ENCODE measurements at regions not wholly inside any gene's neighbourhood (a gene's known extent, or its start where the extent isn't known, plus 50 kb on each side); places are given as distances from the start of the nearest gene placed in this dataset.

DNA sequence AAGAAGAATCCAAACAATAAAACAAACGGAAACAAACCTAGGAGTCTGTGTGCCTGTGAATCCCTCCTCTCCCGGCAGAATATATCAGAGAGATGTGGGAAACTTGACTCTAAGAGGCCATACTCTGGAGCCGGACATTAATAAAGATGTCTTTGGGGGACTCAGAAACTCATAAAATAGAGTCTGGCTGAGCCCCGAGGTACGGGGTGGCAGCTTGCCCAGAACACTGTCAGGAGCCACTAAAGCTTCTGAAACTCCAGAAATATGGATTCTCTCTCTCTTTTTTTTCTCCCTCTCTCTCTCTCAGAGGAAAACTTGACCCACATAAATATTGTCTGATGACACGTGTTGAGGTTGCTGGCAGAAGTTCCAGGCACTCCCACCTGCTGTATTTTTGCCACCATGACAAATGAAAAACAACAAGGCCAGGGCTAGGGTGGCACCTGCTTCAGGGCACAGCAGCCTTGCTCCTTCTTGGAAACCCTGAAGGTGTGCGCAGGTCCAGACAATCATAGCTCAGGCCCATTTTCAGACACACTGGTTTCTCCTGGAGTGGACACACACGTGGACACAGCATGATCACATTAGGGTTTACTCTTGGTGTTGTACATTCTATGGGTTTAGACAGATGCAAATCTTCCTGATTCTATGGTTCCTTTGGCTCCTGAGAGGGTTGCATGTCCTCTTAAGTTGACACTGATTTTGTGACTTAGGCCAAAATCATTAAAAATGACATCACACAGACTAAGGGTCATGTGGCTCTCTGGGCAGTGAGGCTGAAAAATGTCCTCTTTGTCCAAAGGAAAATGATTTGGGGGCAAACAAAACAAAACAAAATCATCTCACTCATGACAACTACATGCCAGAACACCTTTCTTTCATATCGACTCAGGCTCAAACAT lies 282.6 kb upstream of the IRX3 start:
- DNase-seq = no peak

DNA sequence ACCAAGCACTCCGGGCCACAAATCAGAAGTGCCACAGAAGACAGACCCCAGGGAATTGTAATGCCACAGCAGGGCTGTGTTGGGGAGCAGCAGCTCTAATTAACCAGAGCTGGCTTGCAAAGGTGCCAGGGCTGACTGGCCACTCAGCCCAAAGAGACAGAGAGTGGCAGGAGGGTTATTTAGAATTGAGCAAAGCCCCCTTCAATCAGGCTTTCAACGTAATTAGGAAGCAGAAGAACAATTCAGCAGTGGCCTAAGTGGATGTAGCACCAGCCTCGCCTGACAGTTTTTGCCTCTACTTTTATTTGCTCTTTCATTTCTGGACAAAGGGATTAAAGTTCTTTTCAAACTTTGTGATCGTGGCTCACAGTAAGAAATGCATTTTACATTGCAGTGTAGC lies 278.3 kb upstream of the IRX3 start:
- DNase-seq = no peak

DNA sequence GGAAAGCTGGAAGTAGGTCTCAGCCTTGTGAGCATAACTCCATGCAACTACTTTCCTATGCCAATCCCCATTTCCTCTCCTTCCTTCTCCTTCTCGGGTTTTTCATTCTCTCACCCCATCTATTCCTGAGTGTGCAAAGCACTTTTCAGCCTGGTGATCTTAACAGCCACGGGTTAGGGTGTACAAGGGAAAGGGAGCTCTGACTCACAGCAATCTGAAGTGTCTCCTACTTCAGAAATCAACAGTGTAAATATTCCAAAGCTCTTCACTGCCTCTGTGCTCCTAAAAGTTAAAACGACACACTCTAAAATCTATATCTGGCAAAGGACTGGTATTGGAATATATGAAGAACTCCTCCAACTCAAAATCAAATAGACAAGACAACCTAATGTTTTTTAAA lies 268.0 kb upstream of the IRX3 start:
- DNase-seq = no peak

DNA sequence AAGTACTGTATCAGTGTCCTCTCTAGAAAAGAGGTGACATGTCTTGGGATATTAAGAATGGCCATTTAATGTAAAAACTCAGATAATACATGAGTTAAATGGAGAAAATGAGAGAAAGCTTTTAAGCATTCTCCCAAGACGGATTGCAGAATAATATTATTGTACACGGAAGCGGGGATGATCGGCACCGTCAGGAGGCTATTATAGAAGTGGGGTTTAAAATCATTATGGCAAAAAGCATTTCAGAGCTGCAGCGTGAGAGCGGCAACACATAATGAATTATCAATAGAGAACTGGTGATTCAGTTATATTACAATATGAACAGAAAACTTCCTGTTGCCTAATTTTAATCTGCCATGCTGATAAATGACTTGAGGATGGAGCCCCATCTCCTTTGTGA lies 261.7 kb upstream of the IRX3 start:
- no peak for DNase-seq

DNA sequence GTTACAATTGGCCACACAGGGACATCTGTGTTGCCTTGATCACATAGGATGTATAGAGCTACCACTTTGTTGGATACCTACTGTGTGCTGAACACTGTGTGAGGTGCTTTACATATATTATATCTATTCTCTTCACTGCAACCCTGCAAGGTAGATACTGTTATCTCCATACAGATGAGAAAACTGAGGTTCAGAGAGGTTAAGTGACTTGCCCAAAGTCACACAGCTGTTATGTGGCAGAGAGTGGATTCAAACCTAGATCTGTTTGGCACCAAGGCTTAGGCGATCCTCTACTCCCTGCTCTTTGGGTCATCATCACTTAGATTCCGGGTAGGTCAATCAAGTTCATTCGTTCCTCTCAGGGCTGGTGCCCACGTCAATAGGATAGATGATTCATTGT lies 260.5 kb upstream of the IRX3 start:
- no peak for DNase-seq

DNA sequence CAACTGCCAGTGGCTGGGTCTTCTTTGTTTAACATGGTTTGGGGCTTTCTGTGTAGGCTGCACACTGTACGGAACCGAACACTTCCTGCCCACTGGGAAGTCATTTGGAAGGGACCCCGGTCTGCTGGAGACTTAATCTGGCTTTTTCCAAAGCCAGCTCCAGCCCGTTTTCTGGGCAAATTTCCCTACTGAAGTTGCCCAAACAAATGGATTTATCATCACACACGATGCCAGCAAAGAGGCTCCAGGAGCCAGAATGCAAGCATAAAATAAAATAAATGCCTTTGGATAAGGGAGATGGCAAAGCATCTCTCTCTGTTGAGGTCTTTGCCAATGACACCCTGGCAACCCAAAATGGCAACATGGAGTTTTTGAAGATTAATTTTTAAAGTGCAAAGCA lies 259.9 kb upstream of the IRX3 start:
- DNase-seq = no peak

DNA sequence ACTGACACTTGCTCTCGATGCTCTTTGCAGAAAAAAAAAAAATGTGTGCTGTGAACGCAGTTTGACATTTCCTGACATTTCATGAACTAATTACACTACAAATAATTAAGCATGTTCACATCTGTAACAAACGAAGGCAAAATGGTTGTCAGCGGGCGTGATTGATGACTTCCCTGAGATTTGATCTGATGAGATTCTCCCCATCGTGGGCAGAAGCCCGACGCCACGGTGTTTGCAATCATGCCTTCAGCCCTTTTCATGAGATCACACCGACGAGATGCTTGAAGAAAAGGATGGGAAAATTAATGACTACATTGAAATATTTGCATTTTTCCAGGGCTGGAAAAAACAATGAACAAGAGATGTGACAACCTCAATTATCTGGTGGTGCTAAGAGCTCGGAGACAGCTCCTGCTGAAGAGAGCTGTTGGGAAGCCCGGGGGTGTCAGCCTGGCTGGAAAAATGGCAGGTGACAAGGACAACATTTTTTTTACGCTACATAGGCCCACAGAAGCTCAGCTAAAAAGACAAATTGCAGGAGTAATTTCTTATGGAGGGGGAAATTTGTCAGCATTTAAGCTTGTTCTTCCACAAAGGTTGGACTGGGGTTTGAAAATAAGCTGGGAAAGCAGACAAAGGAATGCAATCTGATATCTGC lies 259.4 kb upstream of the IRX3 start:
- no peak for DNase-seq

DNA sequence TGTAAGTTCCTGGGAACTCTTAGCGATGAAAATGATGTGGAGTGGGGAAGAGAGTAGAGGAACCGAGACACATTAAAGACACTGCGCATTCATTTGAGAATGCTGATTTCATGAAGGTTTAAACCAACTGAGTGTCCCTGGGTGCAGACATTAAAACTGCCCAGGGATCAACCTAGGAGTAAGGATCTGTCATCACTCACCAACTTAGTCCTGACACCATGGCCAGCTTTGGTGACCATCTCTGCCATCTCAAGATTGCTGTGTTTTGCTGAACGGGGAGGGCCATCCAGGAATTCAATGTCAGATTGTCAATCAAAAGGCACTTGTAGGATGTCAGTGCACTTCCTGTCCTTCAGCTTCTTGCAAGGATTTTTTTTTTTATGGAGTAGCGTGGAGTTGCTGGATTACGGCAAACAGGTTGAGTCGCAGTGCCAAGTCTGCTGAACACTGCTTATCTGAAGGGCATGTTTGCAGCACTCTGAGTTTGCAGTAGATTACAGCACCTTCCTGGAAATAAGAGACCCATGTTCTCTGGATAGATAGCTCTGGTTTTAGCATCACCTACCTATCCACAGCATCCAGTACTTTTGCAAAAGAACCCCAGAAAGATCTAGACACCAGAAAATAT lies 258.1 kb upstream of the IRX3 start:
- DNase-seq = no peak

DNA sequence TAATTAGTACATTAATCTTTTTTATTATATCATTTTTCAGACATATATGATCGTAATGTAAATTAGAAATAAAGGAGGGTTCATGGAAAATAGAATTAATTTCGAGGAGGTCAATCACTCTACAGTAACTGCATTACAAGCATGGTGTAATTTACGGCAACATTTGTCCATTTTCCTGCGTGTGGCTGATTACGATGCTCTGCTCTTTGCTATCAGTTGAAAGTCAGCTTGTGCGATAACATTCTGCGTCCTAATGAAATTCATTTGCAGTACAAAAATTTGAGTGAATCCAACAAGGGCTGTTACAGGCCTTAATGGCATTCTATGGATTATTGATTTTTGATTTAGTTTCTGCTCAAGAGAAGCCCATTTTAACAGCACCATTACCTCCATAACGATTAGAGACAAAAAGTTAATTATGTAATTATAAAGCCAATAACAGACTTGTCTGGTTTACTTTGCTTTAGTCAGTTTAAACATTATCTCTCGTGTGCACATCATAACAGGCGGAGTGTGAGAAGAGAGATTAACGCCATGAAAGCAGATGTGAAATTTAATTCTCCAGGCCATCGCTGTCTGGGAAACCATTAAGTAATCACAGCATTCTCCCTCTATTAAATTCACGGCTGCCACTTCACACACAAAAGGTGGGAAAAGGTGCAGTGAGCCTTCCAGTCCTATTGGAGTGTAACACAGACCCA lies 256.4 kb upstream of the IRX3 start:
- DNase-seq = no peak

DNA sequence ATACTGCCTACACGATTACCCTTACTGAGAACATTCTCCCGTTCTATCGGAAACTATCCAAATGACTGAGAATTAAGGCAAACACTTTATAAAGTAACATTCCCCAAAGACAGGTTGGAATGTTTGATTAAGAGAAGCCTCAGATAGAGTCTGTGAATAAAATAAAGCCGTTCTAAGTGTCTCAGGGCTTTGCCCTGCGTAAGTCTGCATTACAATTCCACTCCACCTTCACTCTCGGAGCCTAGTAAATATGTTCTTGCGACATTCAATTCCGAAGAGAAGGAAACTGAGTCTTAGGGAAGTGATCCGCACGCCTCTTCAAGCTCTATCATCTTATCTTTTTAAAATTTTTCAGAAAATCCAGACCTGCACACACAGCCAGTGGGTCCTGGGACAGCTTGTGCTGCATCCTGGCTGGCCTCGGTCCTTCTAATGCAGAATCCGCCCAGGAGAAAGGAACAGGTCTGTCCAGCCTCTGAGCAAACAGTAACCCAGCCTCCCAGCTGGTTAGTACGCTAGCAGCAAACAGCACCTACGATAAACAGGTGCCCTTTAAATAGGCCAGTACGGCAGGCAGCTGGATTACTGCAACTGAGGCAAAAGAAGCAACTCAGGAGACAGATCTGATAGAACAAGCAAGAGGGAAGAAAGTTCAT lies 254.1 kb upstream of the IRX3 start:
- no peak for DNase-seq

DNA sequence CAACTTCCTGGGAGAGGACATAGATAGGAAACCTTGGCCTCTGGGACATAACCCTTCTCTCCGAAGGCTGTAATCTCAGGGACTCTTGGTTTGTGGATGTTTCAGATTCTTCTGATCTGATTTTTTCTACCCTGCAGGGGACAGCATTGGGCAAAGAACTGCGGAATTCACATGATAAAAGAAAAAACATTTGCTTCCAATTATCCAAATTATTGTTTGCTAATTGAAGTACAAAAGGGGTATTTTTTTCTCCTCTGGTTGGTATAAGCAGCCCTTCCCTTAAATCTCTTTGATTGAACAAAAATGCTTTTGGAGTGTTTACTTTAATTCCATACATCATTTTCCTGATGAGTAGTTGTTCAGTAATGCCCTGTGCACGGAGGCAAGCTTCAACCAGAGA lies 251.7 kb upstream of the IRX3 start:
- DNase-seq = no peak

DNA sequence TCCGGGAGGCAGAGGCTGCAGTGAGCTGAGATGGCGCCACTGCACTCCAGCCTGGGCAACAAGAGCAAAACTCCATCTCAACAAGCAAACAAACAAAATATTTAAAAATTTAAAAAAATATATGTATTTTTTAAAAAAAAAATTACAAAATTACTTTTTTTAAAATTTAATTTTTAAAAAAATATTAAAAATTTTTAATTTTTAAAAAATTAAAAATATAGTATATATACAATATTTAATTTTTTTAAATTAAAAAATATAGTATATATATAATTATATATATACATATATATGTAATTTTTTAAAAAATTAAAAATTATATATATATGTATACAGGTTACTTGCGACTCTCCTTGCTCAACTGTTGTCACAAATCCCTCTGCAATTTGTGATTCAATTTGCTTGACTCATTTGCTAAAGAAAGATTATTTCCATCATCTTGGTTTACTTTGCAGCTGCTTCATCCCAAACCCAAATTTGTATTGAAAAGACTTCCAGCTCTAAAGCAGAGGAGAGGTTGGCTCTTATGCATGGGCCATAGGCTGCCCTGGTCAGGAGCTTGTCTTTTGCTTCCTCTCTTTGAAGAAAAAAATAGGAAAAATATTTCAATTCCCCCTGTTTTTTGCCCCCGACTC lies 247.4 kb upstream of the IRX3 start:
- DNase-seq = no peak

DNA sequence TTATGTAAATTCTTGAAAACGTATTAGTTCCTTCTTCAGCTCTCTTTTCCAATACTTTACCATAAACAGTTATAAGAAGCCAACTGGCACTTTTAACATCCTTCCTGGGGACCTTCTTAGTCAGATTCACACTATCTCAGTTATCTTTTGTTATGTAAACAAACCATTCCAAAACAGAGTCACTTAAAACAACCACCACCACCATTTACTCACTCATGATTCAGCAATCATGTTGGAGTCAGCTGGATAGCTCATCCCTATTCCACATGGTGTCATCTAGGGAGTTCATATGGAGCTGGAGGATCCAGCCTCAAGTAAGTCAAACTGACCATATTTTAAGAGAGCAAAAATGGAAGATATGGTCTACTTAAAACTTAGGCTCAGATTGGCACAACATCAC lies 240.3 kb upstream of the IRX3 start:
- DNase-seq = no peak

DNA sequence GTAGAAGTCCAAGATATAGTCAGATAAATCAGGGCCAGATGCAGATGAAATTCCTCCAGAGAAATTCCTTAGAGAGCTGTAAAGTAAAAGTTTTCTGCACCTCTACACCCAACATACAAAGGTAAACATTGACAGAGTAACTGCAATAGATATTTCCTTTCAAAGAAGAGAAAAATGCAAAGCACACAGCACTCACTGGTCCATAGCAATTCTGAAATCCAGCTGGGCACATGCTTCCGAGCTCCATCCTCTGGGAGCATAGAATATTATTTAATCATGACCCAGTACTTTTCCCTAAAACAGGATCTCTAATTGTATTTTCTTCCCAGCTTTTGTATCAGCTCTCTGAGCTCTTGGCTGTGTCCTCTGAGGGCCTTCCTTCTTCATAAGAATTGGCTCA lies 239.5 kb upstream of the IRX3 start:
- DNase-seq = no peak

DNA sequence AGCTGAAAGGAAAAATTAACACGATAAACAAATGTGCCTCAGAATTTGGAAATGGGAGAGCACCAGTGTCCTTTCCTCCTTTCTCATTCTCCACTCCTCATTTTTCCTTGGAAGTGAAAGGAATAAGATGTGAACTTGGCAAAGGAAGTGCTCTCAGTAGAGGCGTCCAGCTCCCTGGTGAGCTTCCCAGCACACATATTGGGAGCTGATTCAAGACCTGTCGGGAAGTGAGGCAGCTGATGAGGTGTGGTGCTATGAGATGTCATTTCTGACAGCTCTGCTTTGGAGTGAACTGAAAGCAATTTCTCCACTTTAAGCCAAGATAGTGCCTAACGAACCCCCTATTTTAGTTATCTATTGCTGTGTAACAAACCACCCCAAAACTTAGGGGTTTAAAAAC lies 238.5 kb upstream of the IRX3 start:
- no peak for DNase-seq

DNA sequence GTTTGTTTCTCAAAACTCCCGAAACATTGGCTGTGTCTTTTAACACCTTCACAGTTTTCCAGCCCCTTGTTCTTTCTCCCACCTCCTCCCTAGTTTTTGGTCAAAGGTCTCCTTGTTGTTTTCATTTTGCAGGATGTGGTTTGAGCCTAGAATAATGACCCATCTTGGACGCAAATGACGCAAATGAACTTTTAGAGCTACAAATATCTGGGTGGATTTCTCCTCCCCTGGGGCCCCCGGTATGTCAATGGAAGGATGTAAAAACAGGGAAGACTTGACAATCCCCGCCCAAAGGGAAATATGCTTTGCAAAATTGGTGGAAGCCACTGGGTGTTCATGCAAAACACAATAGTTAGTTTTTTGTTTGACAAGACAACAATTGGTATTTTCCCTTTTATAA lies 236.0 kb upstream of the IRX3 start:
- no peak for DNase-seq

DNA sequence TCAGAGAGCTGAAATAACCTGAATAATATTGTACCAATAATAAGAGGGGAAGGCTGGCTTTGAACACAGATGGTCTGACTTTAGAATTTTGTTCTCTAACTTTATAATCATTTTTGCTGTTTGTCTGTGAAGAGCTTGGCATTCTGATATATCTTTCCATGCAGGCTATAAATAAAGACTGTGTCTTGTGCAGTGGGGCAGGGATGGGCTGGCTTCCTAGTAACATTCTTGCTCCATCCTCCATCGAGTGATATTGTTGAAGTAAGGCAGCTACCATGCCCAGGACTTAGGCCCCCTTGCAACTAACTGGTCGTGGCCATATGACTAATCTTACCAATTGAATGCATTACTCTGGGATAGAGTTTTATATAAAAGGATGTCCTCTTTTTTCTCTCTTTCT lies 234.7 kb upstream of the IRX3 start:
- DNase-seq = no peak

DNA sequence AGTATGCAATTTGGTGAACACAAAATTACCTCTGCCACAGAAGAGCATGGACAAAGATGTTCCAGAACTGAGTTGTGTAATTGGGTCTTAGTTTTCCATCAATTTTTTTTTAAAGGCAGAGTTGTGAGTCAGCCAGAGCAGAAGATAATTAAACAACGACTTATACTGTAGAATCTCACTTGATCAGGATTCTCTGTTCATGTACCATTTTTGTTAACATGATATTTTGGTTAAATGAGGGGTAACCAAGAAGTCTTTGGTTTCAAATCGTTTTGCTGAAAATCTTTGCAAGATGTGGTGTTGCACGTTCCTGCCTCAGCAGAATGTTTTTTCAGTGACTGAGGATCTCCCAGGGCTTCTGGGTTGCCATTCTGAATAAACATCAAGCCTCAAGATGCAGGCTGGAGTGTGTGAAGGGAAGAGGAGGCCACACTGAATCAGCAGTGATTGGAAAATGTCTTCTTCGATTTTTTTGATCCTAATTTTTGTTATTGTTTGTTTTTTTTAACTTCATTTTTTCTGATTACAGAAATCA lies 232.6 kb upstream of the IRX3 start:
- DNase-seq = no peak

DNA sequence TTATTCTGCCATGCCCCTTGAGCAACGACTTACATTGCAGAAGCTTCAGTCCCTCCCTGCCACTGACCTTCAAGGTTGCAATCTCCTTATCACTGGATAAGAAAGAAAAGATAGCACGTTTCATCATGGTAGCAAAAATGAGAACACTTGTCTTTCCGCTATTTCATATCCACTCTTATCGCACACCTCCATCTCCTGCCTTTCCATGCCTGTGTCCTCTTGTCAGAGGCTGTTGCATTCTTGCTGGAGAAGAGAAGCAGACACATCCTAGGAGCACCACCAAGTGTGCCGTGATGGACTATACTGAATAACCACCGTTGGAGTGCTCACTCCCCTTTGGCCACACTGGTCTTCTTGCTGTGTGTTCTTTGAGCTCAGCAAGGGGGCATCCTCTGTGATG lies 230.6 kb upstream of the IRX3 start:
- DNase-seq = no peak

DNA sequence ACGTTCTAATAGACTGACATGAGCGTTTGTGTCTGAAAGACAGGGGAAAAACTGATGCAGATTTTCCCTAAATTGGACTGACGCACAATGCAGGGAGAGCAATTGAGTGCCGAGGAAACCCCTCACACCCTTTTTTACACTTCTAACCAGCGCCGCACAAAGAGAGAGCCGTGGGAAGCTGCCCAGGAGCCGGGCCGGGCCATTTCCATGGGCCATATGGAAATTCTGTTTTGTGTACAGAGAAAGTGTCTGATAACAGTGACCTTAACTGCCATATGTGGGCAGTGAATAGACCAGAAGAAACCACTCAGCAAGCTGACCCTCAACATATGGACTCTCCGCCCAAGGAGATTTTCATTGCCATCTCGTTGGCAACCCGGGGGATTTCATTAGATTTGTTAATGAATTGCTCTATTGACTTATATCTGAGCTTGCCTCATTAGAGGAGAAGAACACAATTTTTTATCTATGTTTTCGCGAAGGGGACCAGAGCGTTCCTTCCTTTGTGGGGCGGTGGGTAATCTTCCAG lies 225.9 kb upstream of the IRX3 start:
- no peak for DNase-seq

DNA sequence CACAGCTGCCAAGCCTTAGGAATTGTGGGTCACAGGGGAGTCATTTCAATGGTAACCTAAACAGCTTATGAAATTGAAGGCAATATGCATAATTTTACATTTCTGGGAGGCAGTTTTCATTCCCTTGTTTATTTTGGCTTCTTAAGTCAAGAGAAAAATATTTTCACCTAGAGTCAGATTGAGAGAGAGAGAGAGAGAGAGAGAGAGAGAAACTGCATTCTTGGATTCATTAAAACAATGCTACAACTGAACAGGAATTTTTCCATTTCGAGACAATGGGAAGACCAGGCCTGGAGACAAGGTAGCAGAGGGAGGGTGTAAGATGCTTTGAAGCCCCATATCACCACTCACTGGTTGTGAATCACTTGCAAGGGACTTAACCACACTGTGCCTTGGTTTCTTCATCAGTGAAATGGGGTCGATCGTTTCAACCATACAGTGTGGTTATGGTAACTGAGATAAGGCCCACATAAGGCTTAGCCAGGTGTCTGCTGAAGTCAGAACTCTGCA lies 224.7 kb upstream of the IRX3 start:
- no peak for DNase-seq

All from suppressor macrophage (primary cell).